Fibroblast of lung (primary cell): ENCODE measurements at regions not wholly inside any gene's neighbourhood (a gene's known extent, or its start where the extent isn't known, plus 50 kb on each side); places are given as distances from the start of the nearest gene placed in this dataset.

Source experiments
- DNase-seq, 2 donors: peaks; one replicate each; pipeline versions ENCODE4 v3.0.0 to v3.0.0-alpha.2; 2010; ENCODE audit warnings: low read depth in 2 of 2
- H2AFZ ChIP-seq: 2 replicates; pipeline ENCODE4 v1.5.1; 2012; ENCODE audit warnings: low read length, control low read depth, inconsistent platforms
- H3K27ac ChIP-seq: 2 replicates; pipeline ENCODE4 v1.5.1; 2011; ENCODE audit warnings: low read length, control low read depth; ENCODE audit not compliant: insufficient read depth
- H3K27me3 ChIP-seq: 2 replicates; pipeline ENCODE4 v1.5.1; 2011; ENCODE audit warnings: mild to moderate bottlenecking, low read length; ENCODE audit not compliant: control insufficient read depth, insufficient read depth
- H3K36me3 ChIP-seq: 2 replicates; pipeline ENCODE4 v1.5.1; 2011; ENCODE audit warnings: low read length; ENCODE audit not compliant: control insufficient read depth, insufficient read depth
- H3K4me1 ChIP-seq: 2 replicates; pipeline ENCODE4 v1.5.1; 2011; ENCODE audit warnings: low read length; ENCODE audit not compliant: control insufficient read depth, insufficient read depth; ENCODE audit errors: extremely low read depth
- H3K4me2 ChIP-seq: 2 replicates; pipeline ENCODE4 v1.5.1; 2011; ENCODE audit warnings: low read length, control low read depth; ENCODE audit not compliant: insufficient read depth; ENCODE audit errors: extremely low read depth
- H3K4me3 ChIP-seq, 4 experiments: fragments of 200-600 bp in 1 of 4; sonication (generic) in 1 of 4; replicated peaks in 1 of 4; 2 replicates each; pipeline ENCODE4 v1.5.1; 2011 to 2016; ENCODE audit warnings: low read length in 4 of 4, low read depth in 3 of 4, mild to moderate bottlenecking in 3 of 4, control low read depth in 2 of 4, inconsistent platforms in 1 of 4, mixed read lengths in 1 of 4; ENCODE audit not compliant: insufficient read depth in 1 of 4; ENCODE audit errors: control extremely low read depth in 1 of 4
- H3K79me2 ChIP-seq: 2 replicates; pipeline ENCODE4 v1.5.1; 2012; ENCODE audit warnings: mild to moderate bottlenecking, low read length, inconsistent platforms; ENCODE audit not compliant: control insufficient read depth, insufficient read depth
- H3K9ac ChIP-seq: 2 replicates; pipeline ENCODE4 v1.5.1; 2011; ENCODE audit warnings: mild to moderate bottlenecking, low read length, control low read depth; ENCODE audit not compliant: insufficient read depth
- H3K9me3 ChIP-seq: 2 replicates; pipeline ENCODE4 v1.5.1; 2012; ENCODE audit warnings: low read depth, low read length; ENCODE audit not compliant: control insufficient read depth, insufficient read depth
- H4K20me1 ChIP-seq: 2 replicates; pipeline ENCODE4 v1.5.1; 2011; ENCODE audit warnings: low read length; ENCODE audit not compliant: control insufficient read depth, insufficient read depth; ENCODE audit errors: extremely low read depth
- EZH2 ChIP-seq: IDR thresholded peaks from 2 replicates; pipeline ENCODE4 v1.5.1; 2012; ENCODE audit warnings: low read length, control low read depth, mild to moderate bottlenecking; ENCODE audit errors: missing control alignments
- TF ChIP-seq, protein P1 (sequence below), 2 donors: IDR thresholded peaks in 1 of 2; conservative IDR thresholded peaks in 1 of 2; 1 replicate in 1 of 2; 2 replicates in 1 of 2; pipeline ENCODE4 v1.5.1; 2011 to 2012; ENCODE audit warnings: low read length in 2 of 2, control low read depth in 1 of 2, inconsistent platforms in 1 of 2, low read depth in 1 of 2, mild to moderate bottlenecking in 1 of 2

DNA sequence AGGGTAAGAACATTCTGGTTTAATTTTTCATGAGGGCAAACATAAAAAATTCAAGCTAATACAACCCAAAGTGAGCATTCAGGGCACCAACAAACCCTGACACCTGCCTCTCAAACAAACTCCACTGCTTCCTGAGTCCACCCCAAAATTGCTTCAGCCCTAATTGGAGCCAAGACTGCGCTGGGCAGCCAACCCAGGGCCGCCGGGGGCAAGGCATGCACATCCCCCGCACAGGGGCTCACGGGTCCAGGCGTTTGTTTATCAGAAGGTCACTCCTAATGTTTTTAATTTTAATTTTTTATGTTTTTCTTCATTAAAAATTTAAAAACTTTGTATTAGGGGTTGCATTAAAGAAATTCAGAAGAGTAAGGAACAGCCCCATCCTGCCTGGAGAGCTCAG lies 459.1 kb upstream of the CDH4 start:
- no peaks in the 10 kb centered on the region for H3K9me3 ChIP-seq
- H3K79me2 ChIP-seq, result no peaks in the 10 kb centered on the region
- no peak overlapping the region for H3K4me2 ChIP-seq
- no peaks in the 10 kb centered on the region for H3K27me3 ChIP-seq
- H4K20me1 ChIP-seq, result no peaks in the 10 kb centered on the region
- TF ChIP-seq EZH2, result no peak
- TF ChIP-seq, protein P1, sequence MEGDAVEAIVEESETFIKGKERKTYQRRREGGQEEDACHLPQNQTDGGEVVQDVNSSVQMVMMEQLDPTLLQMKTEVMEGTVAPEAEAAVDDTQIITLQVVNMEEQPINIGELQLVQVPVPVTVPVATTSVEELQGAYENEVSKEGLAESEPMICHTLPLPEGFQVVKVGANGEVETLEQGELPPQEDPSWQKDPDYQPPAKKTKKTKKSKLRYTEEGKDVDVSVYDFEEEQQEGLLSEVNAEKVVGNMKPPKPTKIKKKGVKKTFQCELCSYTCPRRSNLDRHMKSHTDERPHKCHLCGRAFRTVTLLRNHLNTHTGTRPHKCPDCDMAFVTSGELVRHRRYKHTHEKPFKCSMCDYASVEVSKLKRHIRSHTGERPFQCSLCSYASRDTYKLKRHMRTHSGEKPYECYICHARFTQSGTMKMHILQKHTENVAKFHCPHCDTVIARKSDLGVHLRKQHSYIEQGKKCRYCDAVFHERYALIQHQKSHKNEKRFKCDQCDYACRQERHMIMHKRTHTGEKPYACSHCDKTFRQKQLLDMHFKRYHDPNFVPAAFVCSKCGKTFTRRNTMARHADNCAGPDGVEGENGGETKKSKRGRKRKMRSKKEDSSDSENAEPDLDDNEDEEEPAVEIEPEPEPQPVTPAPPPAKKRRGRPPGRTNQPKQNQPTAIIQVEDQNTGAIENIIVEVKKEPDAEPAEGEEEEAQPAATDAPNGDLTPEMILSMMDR (conservative IDR thresholded peaks at IDR 0.05 in 1 of 2, IDR thresholded peaks at IDR 0.05 in 1 of 2; ENCODE audit: low read depth in 1 of 2, low read length in 2 of 2), result no peak
- no peak for DNase-seq
- H3K27ac ChIP-seq, result no peak overlapping the region
- no peak overlapping the region for H3K9ac ChIP-seq
- no peak overlapping the region for H2AFZ ChIP-seq
- no peaks in the 10 kb centered on the region for H3K36me3 ChIP-seq
- H3K4me1 ChIP-seq, result no peaks in the 10 kb centered on the region
- no peak overlapping the region for H3K4me3 ChIP-seq

DNA sequence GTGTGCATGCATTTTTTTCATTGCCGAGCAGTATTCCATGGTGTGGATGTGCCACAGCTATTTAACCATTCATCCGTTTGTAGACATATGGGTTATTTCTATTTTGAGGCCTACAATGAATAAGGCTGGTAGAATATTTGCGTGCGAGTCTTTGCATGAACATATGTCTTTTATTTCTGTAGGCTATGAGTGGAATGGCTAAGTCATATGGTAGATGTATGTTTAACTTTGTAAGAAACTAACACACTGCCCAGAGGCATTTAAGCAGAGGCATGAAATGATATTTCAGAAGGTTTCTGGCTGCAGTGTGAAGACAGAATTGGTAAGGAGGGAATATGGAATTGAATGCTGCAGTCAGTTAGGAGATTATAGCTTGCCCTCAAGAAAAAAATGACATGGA lies 457.4 kb upstream of the CDH4 start:
- H2AFZ ChIP-seq, result no peak overlapping the region
- no peak for DNase-seq
- no peaks in the 10 kb centered on the region for H3K36me3 ChIP-seq
- H3K9me3 ChIP-seq, result no peaks in the 10 kb centered on the region
- no peak overlapping the region for H3K4me3 ChIP-seq
- TF ChIP-seq, protein P1 (conservative IDR thresholded peaks at IDR 0.05 in 1 of 2, IDR thresholded peaks at IDR 0.05 in 1 of 2; ENCODE audit: low read depth in 1 of 2, low read length in 2 of 2), result no peak
- TF ChIP-seq EZH2, result no peak
- H3K27me3 ChIP-seq, result no peaks in the 10 kb centered on the region
- H4K20me1 ChIP-seq, result no peaks in the 10 kb centered on the region
- H3K4me1 ChIP-seq, result no peaks in the 10 kb centered on the region
- no peak overlapping the region for H3K4me2 ChIP-seq
- no peaks in the 10 kb centered on the region for H3K79me2 ChIP-seq
- no peak overlapping the region for H3K9ac ChIP-seq
- no peak overlapping the region for H3K27ac ChIP-seq

DNA sequence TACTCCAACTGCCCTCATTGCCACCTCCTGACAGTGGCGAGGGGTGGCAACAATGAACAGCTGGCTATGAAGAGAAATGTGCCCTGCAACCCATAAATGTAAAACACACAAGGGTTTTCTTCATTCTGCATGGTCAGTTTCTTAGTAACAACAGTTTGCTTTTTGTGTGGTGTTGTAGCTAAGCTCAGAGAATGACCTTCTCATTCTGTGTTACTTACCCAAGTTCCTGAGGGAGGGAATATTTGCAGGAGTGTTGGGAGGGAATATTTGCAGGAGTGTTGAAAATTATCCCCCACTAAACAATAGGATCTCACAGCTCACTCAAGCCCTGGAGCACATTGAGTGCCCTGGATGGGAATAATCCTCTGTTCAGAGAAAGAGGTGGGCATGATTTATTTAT lies 456.4 kb upstream of the CDH4 start:
- no peak overlapping the region for H2AFZ ChIP-seq
- DNase-seq, result no peak
- no peak overlapping the region for H3K9ac ChIP-seq
- no peaks in the 10 kb centered on the region for H3K36me3 ChIP-seq
- H3K79me2 ChIP-seq, result no peaks in the 10 kb centered on the region
- H3K4me3 ChIP-seq, result no peak overlapping the region
- H3K4me1 ChIP-seq, result no peaks in the 10 kb centered on the region
- no peak for TF ChIP-seq EZH2
- TF ChIP-seq, protein P1 (conservative IDR thresholded peaks at IDR 0.05 in 1 of 2, IDR thresholded peaks at IDR 0.05 in 1 of 2; ENCODE audit: low read depth in 1 of 2, low read length in 2 of 2), result no peak
- no peak overlapping the region for H3K27ac ChIP-seq
- H3K9me3 ChIP-seq, result no peaks in the 10 kb centered on the region
- H3K4me2 ChIP-seq, result no peak overlapping the region
- H3K27me3 ChIP-seq, result no peaks in the 10 kb centered on the region
- no peaks in the 10 kb centered on the region for H4K20me1 ChIP-seq
